MM.1S (cell line): ENCODE measurements at regions not wholly inside any gene's neighbourhood (a gene's known extent, or its start where the extent isn't known, plus 50 kb on each side); places are given as distances from the start of the nearest gene placed in this dataset.

ENCODE experiments used
- DNase-seq: peaks from one replicate; pipeline ENCODE4 v3.0.0-alpha.2; 2015
- H2AFZ ChIP-seq: fragments of 300-600 bp; sonication (generic); 2 replicates; pipeline ENCODE4 v1.6.0; 2016; ENCODE audit warnings: antibody characterized with exemption, low read length
- H3F3A ChIP-seq: fragments of 300-600 bp; sonication (generic); 2 replicates; pipeline ENCODE4 v1.6.1; 2016; ENCODE audit warnings: mild to moderate bottlenecking, antibody characterized with exemption, low read length, moderate library complexity, mixed read lengths; ENCODE audit not compliant: insufficient read depth
- H3K27ac ChIP-seq: fragments of 300-600 bp; sonication (generic); 2 replicates; pipeline ENCODE4 v1.5.1; 2016; ENCODE audit warnings: mild to moderate bottlenecking, low read length
- H3K27me3 ChIP-seq: fragments of 300-600 bp; sonication (generic); replicated peaks from 2 replicates; pipeline ENCODE4 v1.6.0; 2016; ENCODE audit warnings: low read length; ENCODE audit not compliant: insufficient read depth
- H3K36me3 ChIP-seq: fragments of 300-600 bp; sonication (generic); replicated peaks from 2 replicates; pipeline ENCODE4 v1.6.1; 2016; ENCODE audit warnings: mild to moderate bottlenecking, low read length, mixed read lengths; ENCODE audit not compliant: insufficient read depth
- H3K4me1 ChIP-seq: fragments of 300-600 bp; sonication (generic); 2 replicates; pipeline ENCODE4 v1.6.1; 2016; ENCODE audit warnings: low read length, mixed read lengths
- H3K4me2 ChIP-seq: fragments of 300-600 bp; sonication (generic); 2 replicates; pipeline ENCODE4 v1.6.0; 2016; ENCODE audit warnings: low read depth, low read length
- H3K4me3 ChIP-seq: fragments of 300-600 bp; sonication (generic); 2 replicates; pipeline ENCODE4 v1.5.1; 2016; ENCODE audit warnings: low read length, mixed read lengths
- H3K79me2 ChIP-seq: fragments of 300-600 bp; sonication (generic); 2 replicates; pipeline ENCODE4 v1.6.1; 2016; ENCODE audit warnings: mixed run types, low read length, mixed read lengths
- H3K9ac ChIP-seq: fragments of 300-600 bp; sonication (generic); 2 replicates; pipeline ENCODE4 v1.6.1; 2016; ENCODE audit warnings: low read length, mixed read lengths
- H3K9me2 ChIP-seq: fragments of 300-600 bp; sonication (generic); replicated peaks from 2 replicates; pipeline ENCODE4 v1.6.1; 2016; ENCODE audit warnings: mild to moderate bottlenecking, low read length, mixed read lengths; ENCODE audit not compliant: insufficient read depth
- H3K9me3 ChIP-seq: fragments of 300-600 bp; sonication (generic); replicated peaks from 2 replicates; pipeline ENCODE4 v1.6.1; 2016; ENCODE audit warnings: mild to moderate bottlenecking, low read length, mixed read lengths; ENCODE audit not compliant: insufficient read depth
- H4K20me1 ChIP-seq: fragments of 300-600 bp; sonication (generic); 2 replicates; pipeline ENCODE4 v1.6.1; 2016; ENCODE audit warnings: mild to moderate bottlenecking, low read length, moderate library complexity, mixed read lengths; ENCODE audit not compliant: insufficient read depth
- EZH2 ChIP-seq: fragments of 300-600 bp; sonication (generic); optimal IDR thresholded peaks from 2 replicates; pipeline ENCODE3; 2017; ENCODE audit warnings: low read depth, mild to moderate bottlenecking, antibody characterized with exemption, low read length, mixed read lengths
- EZH2phosphoT487 ChIP-seq: fragments of 300-600 bp; sonication (generic); IDR thresholded peaks from 2 replicates; pipeline ENCODE4 v1.6.1; 2018; ENCODE audit warnings: antibody characterized with exemption, low read length
- TF ChIP-seq, protein P1 (sequence below): fragments of 300-600 bp; sonication (generic); IDR thresholded peaks from 2 replicates; pipeline ENCODE4 v1.5.1; 2016; ENCODE audit warnings: antibody characterized with exemption, low read length, mixed read lengths

- H3K27me3 ChIP-seq: no peaks in the 10 kb centered on the region
- no peaks in the 10 kb centered on the region for H3K9me3 ChIP-seq
- DNase-seq: no peak
- no peak overlapping the region for H3K4me2 ChIP-seq
- H3K4me1 ChIP-seq: no peaks in the 10 kb centered on the region
- no peak overlapping the region for H2AFZ ChIP-seq
- H3K79me2 ChIP-seq: no peaks in the 10 kb centered on the region
- H3K4me3 ChIP-seq: no peak overlapping the region
- no peaks in the 10 kb centered on the region for H4K20me1 ChIP-seq
- H3F3A ChIP-seq: no peaks in the 10 kb centered on the region
- no peak for TF ChIP-seq EZH2
- no peak for TF ChIP-seq EZH2phosphoT487
- TF ChIP-seq, protein P1, sequence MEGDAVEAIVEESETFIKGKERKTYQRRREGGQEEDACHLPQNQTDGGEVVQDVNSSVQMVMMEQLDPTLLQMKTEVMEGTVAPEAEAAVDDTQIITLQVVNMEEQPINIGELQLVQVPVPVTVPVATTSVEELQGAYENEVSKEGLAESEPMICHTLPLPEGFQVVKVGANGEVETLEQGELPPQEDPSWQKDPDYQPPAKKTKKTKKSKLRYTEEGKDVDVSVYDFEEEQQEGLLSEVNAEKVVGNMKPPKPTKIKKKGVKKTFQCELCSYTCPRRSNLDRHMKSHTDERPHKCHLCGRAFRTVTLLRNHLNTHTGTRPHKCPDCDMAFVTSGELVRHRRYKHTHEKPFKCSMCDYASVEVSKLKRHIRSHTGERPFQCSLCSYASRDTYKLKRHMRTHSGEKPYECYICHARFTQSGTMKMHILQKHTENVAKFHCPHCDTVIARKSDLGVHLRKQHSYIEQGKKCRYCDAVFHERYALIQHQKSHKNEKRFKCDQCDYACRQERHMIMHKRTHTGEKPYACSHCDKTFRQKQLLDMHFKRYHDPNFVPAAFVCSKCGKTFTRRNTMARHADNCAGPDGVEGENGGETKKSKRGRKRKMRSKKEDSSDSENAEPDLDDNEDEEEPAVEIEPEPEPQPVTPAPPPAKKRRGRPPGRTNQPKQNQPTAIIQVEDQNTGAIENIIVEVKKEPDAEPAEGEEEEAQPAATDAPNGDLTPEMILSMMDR: no peak
- no peaks in the 10 kb centered on the region for H3K36me3 ChIP-seq
- H3K27ac ChIP-seq: no peak overlapping the region
- H3K9ac ChIP-seq: no peak overlapping the region
- H3K9me2 ChIP-seq: no peaks in the 10 kb centered on the region
These were observed 83.9 kb upstream of the OSBPL8 start for GRCh38 chr12:76643438-76643837.

DNA sequence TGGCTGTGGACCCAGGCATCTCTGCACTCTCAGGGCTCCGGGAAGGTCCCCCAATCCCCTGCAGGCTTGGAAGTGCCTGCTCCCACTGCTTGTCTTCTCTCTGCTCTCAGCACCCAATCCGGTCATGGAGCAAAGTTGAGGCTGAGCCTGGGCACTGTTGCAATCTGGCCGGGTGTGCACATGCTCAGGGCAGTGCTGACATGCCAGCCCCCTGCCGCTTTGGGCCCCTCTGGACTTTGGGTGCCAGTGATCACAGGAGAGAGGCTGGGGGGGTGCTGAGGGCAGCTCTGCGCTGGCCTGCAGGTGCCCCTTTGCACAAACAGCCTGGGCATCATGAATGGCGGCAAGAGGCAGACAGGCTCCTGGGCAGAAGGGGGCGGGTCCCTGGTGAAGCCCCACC, 85.4 kb upstream of the OSBPL8 start:
- Histone ChIP-seq H3K4me3 (no peak overlapping the region), H3K27ac (no peak overlapping the region), H3K4me2 (no peak overlapping the region), H3K9me2 (no peaks in the 10 kb centered on the region), H4K20me1 (no peaks in the 10 kb centered on the region), H3F3A (no peaks in the 10 kb centered on the region), H3K27me3 (no peaks in the 10 kb centered on the region), H3K9me3 (no peaks in the 10 kb centered on the region), H3K4me1 (no peaks in the 10 kb centered on the region), H3K36me3 (no peaks in the 10 kb centered on the region), H3K9ac (no peak overlapping the region), H2AFZ (no peak overlapping the region), H3K79me2 (no peaks in the 10 kb centered on the region)
- no peak for DNase-seq
- no peak for TF ChIP-seq EZH2phosphoT487
- no peak for TF ChIP-seq EZH2
- TF ChIP-seq, protein P1: no peak

- Histone ChIP-seq H3K4me2 (no peak overlapping the region), H3K4me3 (no peak overlapping the region), H3K9me2 (no peaks in the 10 kb centered on the region), H3K4me1 (no peaks in the 10 kb centered on the region), H3K9me3 (no peaks in the 10 kb centered on the region), H3K36me3 (no peaks in the 10 kb centered on the region), H2AFZ (no peak overlapping the region), H3F3A (no peaks in the 10 kb centered on the region), H3K9ac (no peak overlapping the region), H3K27me3 (no peaks in the 10 kb centered on the region), H4K20me1 (no peaks in the 10 kb centered on the region), H3K27ac (no peak overlapping the region), H3K79me2 (no peaks in the 10 kb centered on the region)
- TF ChIP-seq, protein P1: no peak
- TF ChIP-seq EZH2phosphoT487: no peak
- no peak for TF ChIP-seq EZH2
- DNase-seq: no peak
These were observed 86.4 kb upstream of the OSBPL8 start for GRCh38 chr12:76645934-76646333.
